Spleen (tissue), 11 donors: ENCODE measurements at regions not wholly inside any gene's neighbourhood (a gene's known extent, or its start where the extent isn't known, plus 50 kb on each side); places are given as distances from the start of the nearest gene placed in this dataset.
A peak's percentile ranks its signal among the peaks of the same experiment; 100 is the strongest.

Experiments used
- DNase-seq: peaks from one replicate; pipeline ENCODE4 v3.0.0-alpha.2; 2020
- H3K27ac ChIP-seq, 8 donors: fragments of 200-600 bp; sonication (generic) in 7 of 8; 1 replicate in 4 of 8; 2 replicates in 4 of 8; pipeline versions ENCODE4 v1.5.0 to v1.8.0; 2016 to 2021; ENCODE audit warnings: inconsistent platforms in 4 of 8, mild to moderate bottlenecking in 4 of 8, moderate library complexity in 1 of 8
- H3K27me3 ChIP-seq, 7 donors: fragments of 200-600 bp; sonication (generic) in 6 of 7; replicated peaks in 1 of 7; 1 replicate in 4 of 7; 2 replicates in 3 of 7; pipeline versions ENCODE4 v1.5.0 to v1.8.0; 2016 to 2021; ENCODE audit warnings: inconsistent platforms in 3 of 7, mild to moderate bottlenecking in 1 of 7
- H3K36me3 ChIP-seq, 6 donors: fragments of 200-600 bp; sonication (generic) in 5 of 6; 1 replicate in 4 of 6; 2 replicates in 2 of 6; pipeline versions ENCODE4 v1.5.0 to v1.8.0; 2016 to 2021; ENCODE audit warnings: inconsistent platforms in 2 of 6
- H3K4me1 ChIP-seq, 6 donors: fragments of 200-600 bp; sonication (generic) in 5 of 6; 1 replicate in 3 of 6; 2 replicates in 3 of 6; pipeline versions ENCODE4 v1.5.0 to v1.8.0; 2016 to 2021; ENCODE audit warnings: inconsistent platforms in 3 of 6
- H3K4me3 ChIP-seq, 8 donors: fragments of 200-600 bp; sonication (generic) in 7 of 8; 1 replicate in 4 of 8; 2 replicates in 4 of 8; pipeline versions ENCODE4 v1.5.0 to v1.8.0; 2016 to 2021; ENCODE audit warnings: inconsistent platforms in 4 of 8, mild to moderate bottlenecking in 4 of 8, moderate library complexity in 2 of 8
- H3K9me3 ChIP-seq, 8 donors: fragments of 200-600 bp; sonication (generic) in 7 of 8; 1 replicate in 4 of 8; 2 replicates in 4 of 8; pipeline versions ENCODE4 v1.5.0 to v1.8.0; 2016 to 2021; ENCODE audit warnings: inconsistent platforms in 4 of 8
- POLR2A ChIP-seq, 3 donors: fragments of 450-650 bp; IDR thresholded peaks; one replicate each; pipeline ENCODE4 v1.5.1; 2017; ENCODE audit warnings: antibody characterized with exemption in 3 of 3, mild to moderate bottlenecking in 1 of 3
- POLR2AphosphoS5 ChIP-seq, 3 donors: sonication (generic); formaldehyde crosslinking; IDR thresholded peaks; one replicate each; pipeline ENCODE4 v1.5.1; 2017; ENCODE audit warnings: antibody characterized with exemption in 3 of 3
- WGBS, 5 donors: extraction: QIAGEN DNeasy Blood & Tissue Kit in 3 of 5; methylation state at CpG; one replicate each; pipeline versions ENCODE4 v1.1.5 to v1.1.7; 2013 to 2018; 5-methylcytosine and 5-hydroxymethylcytosine counted together
- intact Hi-C: fragments of 100-400 bp; cut with DNase I; formaldehyde crosslinking; loops from one replicate; pipeline ENCODE4 v1.15.0; 2023; ENCODE audit warnings: low total_unique reads
- TF ChIP-seq, protein P1 (sequence below), 11 experiments: fragments of 200-600 bp in 7 of 11; fragments of 450-650 bp in 4 of 11; sonication (generic) in 4 of 11; IDR thresholded peaks in 8 of 11; conservative IDR thresholded peaks in 3 of 11; 1 replicate in 7 of 11; 2 replicates in 4 of 11; pipeline versions ENCODE4 v1.4.0 to v1.8.0; 2016 to 2021; ENCODE audit warnings: antibody characterized with exemption in 11 of 11, inconsistent platforms in 4 of 11, mild to moderate bottlenecking in 1 of 11
- donor health status: healthy with polysubstance abuse.
- donor health status: DM: no; HTN: no; CAD: no; lungs with moderate emphysema.
- donor health status: DM: no; HTN: no; CAD: no.
- donor health status: Bipolar disorder and iron deficiency.
- donor health status: healthy.
- donor health status: DM: no; HTN: no; CAD: no.
- donor health status: DM: yes; HTN: yes; CAD: no.

GRCh38 chr12:4223273-4223845 lies 50.2 kb upstream of the CCND2 start:
- Histone ChIP-seq H3K36me3 (no peaks in the 10 kb centered on the region), H3K27me3 (peaks cover 0 to 17% (median 0%) of the 10 kb centered on the region in 7 donors), H3K9me3 (no peaks in the 10 kb centered on the region), H3K4me3 (peak overlapping the region in 1 of 8 donors; percentile 38), H3K27ac (peak overlapping the region in 7 of 8 donors; percentile 48 to 85 (median 65)), H3K4me1 (peaks cover 0 to 25% (median 18%) of the 10 kb centered on the region in 6 donors)
- no peak for DNase-seq
- intact Hi-C loops = no loop called here
- TF ChIP-seq, protein P1, sequence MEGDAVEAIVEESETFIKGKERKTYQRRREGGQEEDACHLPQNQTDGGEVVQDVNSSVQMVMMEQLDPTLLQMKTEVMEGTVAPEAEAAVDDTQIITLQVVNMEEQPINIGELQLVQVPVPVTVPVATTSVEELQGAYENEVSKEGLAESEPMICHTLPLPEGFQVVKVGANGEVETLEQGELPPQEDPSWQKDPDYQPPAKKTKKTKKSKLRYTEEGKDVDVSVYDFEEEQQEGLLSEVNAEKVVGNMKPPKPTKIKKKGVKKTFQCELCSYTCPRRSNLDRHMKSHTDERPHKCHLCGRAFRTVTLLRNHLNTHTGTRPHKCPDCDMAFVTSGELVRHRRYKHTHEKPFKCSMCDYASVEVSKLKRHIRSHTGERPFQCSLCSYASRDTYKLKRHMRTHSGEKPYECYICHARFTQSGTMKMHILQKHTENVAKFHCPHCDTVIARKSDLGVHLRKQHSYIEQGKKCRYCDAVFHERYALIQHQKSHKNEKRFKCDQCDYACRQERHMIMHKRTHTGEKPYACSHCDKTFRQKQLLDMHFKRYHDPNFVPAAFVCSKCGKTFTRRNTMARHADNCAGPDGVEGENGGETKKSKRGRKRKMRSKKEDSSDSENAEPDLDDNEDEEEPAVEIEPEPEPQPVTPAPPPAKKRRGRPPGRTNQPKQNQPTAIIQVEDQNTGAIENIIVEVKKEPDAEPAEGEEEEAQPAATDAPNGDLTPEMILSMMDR (IDR thresholded peaks at IDR 0.05 in 8 of 11, conservative IDR thresholded peaks at IDR 0.05 in 3 of 11) = no peak
- TF ChIP-seq POLR2AphosphoS5 (IDR thresholded peaks at IDR 0.05) (no peak), POLR2A (IDR thresholded peaks at IDR 0.05) (no peak)
- WGBS, 5 donors = 57 to 85% (median 78%) methylated on average over 4 of the region's 4 CpGs

DNA sequence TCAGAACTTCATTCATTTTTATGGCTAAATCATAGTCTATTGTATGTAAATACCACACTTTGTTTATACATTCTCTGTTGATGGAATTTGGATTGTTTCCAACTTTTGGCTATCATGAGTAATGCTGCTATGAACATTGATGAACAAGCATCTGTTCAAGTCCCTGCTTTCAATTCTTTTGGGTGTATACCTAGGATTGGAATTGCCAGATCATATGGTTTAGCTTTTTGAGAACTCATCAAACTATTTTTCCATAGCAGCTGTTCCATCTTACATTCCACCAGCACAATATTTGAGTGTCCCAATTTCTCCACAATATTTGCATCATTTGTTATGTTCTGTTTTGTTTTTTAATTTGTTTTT lies 52.3 kb upstream of the CCND2 start:
- DNase-seq = no peak
- H3K4me3 ChIP-seq = no peak overlapping the region
- no peak overlapping the region for H3K27ac ChIP-seq
- peaks cover 0 to 17% (median 0%) of the 10 kb centered on the region in 7 donors for H3K27me3 ChIP-seq
- intact Hi-C loops = no loop called here
- peaks cover 0 to 39% (median 28%) of the 10 kb centered on the region in 6 donors for H3K4me1 ChIP-seq
- no peak for TF ChIP-seq POLR2AphosphoS5 (IDR thresholded peaks at IDR 0.05)
- no peak for TF ChIP-seq POLR2A (IDR thresholded peaks at IDR 0.05)
- TF ChIP-seq, protein P1 (IDR thresholded peaks at IDR 0.05 in 8 of 11, conservative IDR thresholded peaks at IDR 0.05 in 3 of 11) = no peak
- no peaks in the 10 kb centered on the region for H3K36me3 ChIP-seq
- no peaks in the 10 kb centered on the region for H3K9me3 ChIP-seq

- 69 to 85% (median 83%) methylated on average over 7 of the region's 7 CpGs for WGBS, 5 donors
- Histone ChIP-seq H3K9me3 (no peaks in the 10 kb centered on the region), H3K4me3 (no peak overlapping the region), H3K4me1 (peaks cover 0 to 45% (median 34%) of the 10 kb centered on the region in 6 donors), H3K27me3 (peaks cover 0 to 15% (median 0%) of the 10 kb centered on the region in 7 donors), H3K36me3 (no peaks in the 10 kb centered on the region), H3K27ac (no peak overlapping the region)
- TF ChIP-seq POLR2A (IDR thresholded peaks at IDR 0.05) = no peak
- TF ChIP-seq, protein P1 (IDR thresholded peaks at IDR 0.05 in 8 of 11, conservative IDR thresholded peaks at IDR 0.05 in 3 of 11) = no peak
- TF ChIP-seq POLR2AphosphoS5 (IDR thresholded peaks at IDR 0.05) = no peak
- DNase-seq = no peak
- intact Hi-C loops = no loop called here
Observed at GRCh38 chr12:4220536-4221257, 52.9 kb upstream of the CCND2 start.

GRCh38 chr12:4217091-4217490 lies 56.5 kb upstream of the CCND2 start:
- WGBS, 5 donors = 51 to 58% (median 57%) methylated on average over 6 of the region's 6 CpGs
- TF ChIP-seq, protein P1 (IDR thresholded peaks at IDR 0.05 in 8 of 11, conservative IDR thresholded peaks at IDR 0.05 in 3 of 11) = no peak
- TF ChIP-seq POLR2AphosphoS5 (IDR thresholded peaks at IDR 0.05) (no peak), POLR2A (IDR thresholded peaks at IDR 0.05) (no peak)
- Histone ChIP-seq H3K9me3 (no peaks in the 10 kb centered on the region), H3K27ac (peak overlapping the region in 2 of 8 donors; percentile 9 to 12), H3K36me3 (no peaks in the 10 kb centered on the region), H3K4me3 (no peak overlapping the region), H3K27me3 (no peaks in the 10 kb centered on the region), H3K4me1 (peaks cover 0 to 37% (median 30%) of the 10 kb centered on the region in 6 donors)
- DNase-seq = no peak
- intact Hi-C loops = no loop called here
